ENCODE measurements at regions not wholly inside any gene's neighbourhood (a gene's known extent, or its start where the extent isn't known, plus 50 kb on each side); places are given as distances from the start of the nearest gene placed in this dataset.

DNA sequence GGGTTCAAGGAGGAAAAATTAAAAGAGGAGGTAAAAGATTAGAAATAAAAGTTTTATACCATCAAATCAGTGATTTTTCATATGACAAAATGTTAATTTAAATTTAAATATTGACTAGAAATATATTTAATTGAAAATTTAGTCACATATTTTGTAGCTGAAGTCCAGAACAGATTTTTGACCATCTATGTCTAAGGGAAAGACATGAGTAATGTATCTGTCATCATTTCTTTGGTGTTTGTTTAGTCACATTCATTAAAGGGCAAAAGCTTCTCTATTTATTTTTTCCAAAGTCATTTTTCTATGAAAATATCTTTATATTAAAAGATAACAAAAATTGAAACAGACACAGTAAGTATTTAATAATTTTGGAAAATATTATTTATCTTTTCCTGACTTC, 252.0 kb upstream of the ISL1 start:
- Histone ChIP-seq H3K4me2 (ENCODE audit: insufficient read depth in 1 of 2, low read depth in 2 of 2, low read length in 2 of 2) (no peak overlapping the region), H3K27me3 (replicated peaks in 1 of 4; ENCODE audit: control insufficient read depth in 3 of 4, extremely low read depth in 1 of 4, insufficient read depth in 3 of 4, low read length in 3 of 4) (no peaks in the 10 kb centered on the region), H2AK5ac (ENCODE audit: low read depth, low read length) (no peak overlapping the region), H2BK12ac (ENCODE audit: low read depth, low read length) (no peak overlapping the region), H3K18ac (ENCODE audit: extremely low read depth, low read length) (no peak overlapping the region), H3K56ac (replicated peaks; ENCODE audit: insufficient read length, low read depth, low read length) (no peak overlapping the region), H2BK5ac (ENCODE audit: low read depth, low read length) (no peak overlapping the region), H2AFZ (ENCODE audit: low read length) (no peak overlapping the region), H3K27ac (ENCODE audit: low read depth, low read length) (no peak overlapping the region), H3K9me3 (ENCODE audit: insufficient read depth in 2 of 2, low read depth in 1 of 2, low read length in 1 of 2) (peaks cover 0 to 2% of the 10 kb centered on the region in 2 experiments; a peak in 1 of 4 replicates), H4K20me1 (replicated peaks in 1 of 2; ENCODE audit: control insufficient read depth in 1 of 2, insufficient read depth in 2 of 2, low read length in 2 of 2) (no peaks in the 10 kb centered on the region), H2BK15ac (ENCODE audit: low read length) (no peak overlapping the region), H3K23me2 (ENCODE audit: low read depth, low read length) (no peaks in the 10 kb centered on the region), H3K36me3 (ENCODE audit: control insufficient read depth in 2 of 4, insufficient read depth in 4 of 4, low read length in 3 of 4) (no peaks in the 10 kb centered on the region), H2BK120ac (replicated peaks; ENCODE audit: low read depth, low read length) (no peak overlapping the region), H3K4me3 (ENCODE audit: extremely low read depth in 1 of 4, insufficient read depth in 2 of 4, low read depth in 3 of 4, low read length in 4 of 4) (no peak overlapping the region), H3K79me2 (ENCODE audit: control insufficient read depth in 1 of 2, insufficient read depth in 2 of 2, low read length in 2 of 2) (no peaks in the 10 kb centered on the region), H4K5ac (ENCODE audit: insufficient read length, low read depth, low read length) (no peak overlapping the region), H3K4me1 (replicated peaks in 1 of 4; ENCODE audit: control insufficient read depth in 3 of 4, insufficient read depth in 4 of 4, low read length in 3 of 4) (no peaks in the 10 kb centered on the region), H3K79me1 (ENCODE audit: low read depth, low read length) (no peaks in the 10 kb centered on the region), H3K9ac (replicated peaks in 1 of 4; ENCODE audit: extremely low read depth in 1 of 4, low read depth in 3 of 4, low read length in 3 of 4) (no peak overlapping the region), H4K91ac (replicated peaks; ENCODE audit: insufficient read length, low read length) (no peak overlapping the region), H3K14ac (ENCODE audit: insufficient read length) (no peak overlapping the region), H3K4ac (replicated peaks; ENCODE audit: insufficient read length, low read depth, low read length) (no peak overlapping the region), H2BK20ac (ENCODE audit: low read length) (no peak overlapping the region), H3K23ac (ENCODE audit: insufficient read length) (no peak overlapping the region), H4K8ac (ENCODE audit: extremely low read depth, insufficient read depth, low read length) (no peak overlapping the region)
- CTCF ChIA-PET (ENCODE audit: partially characterized antibody), result no interaction called here
- POLR2A ChIA-PET (ENCODE audit: partially characterized antibody), result no interaction called here
- FAIRE-seq, result no peak
- TF ChIP-seq HDAC2 (IDR thresholded peaks at IDR 0.05; ENCODE audit: borderline replicate concordance in 1 of 2, low read depth in 2 of 2, low read length in 2 of 2) (no peak), EZH2 (IDR thresholded peaks at IDR 0.05; ENCODE audit: low read depth, low read length, severe bottlenecking) (no peak), JUN (IDR thresholded peaks at IDR 0.05; ENCODE audit: low read depth, low read length) (no peak), BRCA1 (IDR thresholded peaks at IDR 0.05; ENCODE audit: low read depth, low read length) (no peak), YY1 (IDR thresholded peaks at IDR 0.05; ENCODE audit: low read depth, low read length) (no peak), SP2 (IDR thresholded peaks at IDR 0.05; ENCODE audit: low read length) (no peak), RFX5 (IDR thresholded peaks at IDR 0.05; ENCODE audit: borderline replicate concordance, low read depth, low read length) (no peak), SP4 (IDR thresholded peaks at IDR 0.05; ENCODE audit: low read length) (no peak), JUND (IDR thresholded peaks at IDR 0.05; ENCODE audit: low read length) (no peak), POLR2A (IDR thresholded peaks at IDR 0.05; ENCODE audit: control extremely low read depth in 1 of 2, low read depth in 2 of 2, low read length in 2 of 2) (no peak), TEAD4 (IDR thresholded peaks at IDR 0.05; ENCODE audit: low read depth, low read length) (no peak), GTF2F1 (IDR thresholded peaks at IDR 0.05; ENCODE audit: borderline replicate concordance, low read depth, low read length) (no peak), CHD2 (IDR thresholded peaks at IDR 0.05; ENCODE audit: low read length) (no peak), RNF2 (IDR thresholded peaks at IDR 0.05; ENCODE audit: borderline replicate concordance, low read depth, low read length, missing control alignments, poor library complexity, severe bottlenecking) (no peak)
- DNase-seq (ENCODE audit: low read depth in 1 of 2, low spot score in 2 of 2), result no peak

Measured in H1 (cell line).